ENCODE measurements at regions not wholly inside any gene's neighbourhood (a gene's known extent, or its start where the extent isn't known, plus 50 kb on each side); places are given as distances from the start of the nearest gene placed in this dataset.

DNA sequence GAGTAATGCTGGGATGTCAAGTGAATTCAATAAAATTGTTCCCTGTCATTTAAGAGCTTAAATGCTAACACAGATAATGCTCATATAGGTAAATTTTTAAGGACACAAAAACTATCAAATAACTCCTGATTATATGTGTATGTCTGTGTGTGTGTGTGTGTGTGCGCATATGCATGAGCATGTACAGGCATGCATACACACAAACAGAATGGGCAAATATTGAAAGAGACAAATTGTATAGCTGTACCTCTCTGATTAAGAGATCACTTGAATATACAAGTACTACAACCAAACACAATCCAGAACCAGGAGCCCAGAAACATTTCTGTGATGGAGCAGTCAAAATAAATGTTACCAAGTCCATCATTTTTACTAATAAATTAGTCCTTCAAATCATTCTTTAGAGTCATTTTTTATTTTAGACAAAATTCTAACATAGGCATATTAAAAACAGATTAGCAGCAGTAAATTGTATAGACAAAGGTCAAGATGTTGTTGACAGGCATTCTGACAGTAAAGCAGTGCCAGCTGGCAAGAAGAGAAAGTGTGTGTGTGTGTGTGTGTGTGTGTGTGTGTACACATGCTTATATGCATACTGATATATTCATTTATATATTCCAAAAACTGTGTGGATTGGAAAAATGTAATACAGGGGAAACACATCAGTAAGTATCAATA, 145.3 kb downstream of the CD47 start:
- TF ChIP-seq SIN3A (IDR thresholded peaks at IDR 0.05; ENCODE audit: borderline replicate concordance, insufficient read depth, low read depth, low read length), result no peak
- TF ChIP-seq, protein P1, sequence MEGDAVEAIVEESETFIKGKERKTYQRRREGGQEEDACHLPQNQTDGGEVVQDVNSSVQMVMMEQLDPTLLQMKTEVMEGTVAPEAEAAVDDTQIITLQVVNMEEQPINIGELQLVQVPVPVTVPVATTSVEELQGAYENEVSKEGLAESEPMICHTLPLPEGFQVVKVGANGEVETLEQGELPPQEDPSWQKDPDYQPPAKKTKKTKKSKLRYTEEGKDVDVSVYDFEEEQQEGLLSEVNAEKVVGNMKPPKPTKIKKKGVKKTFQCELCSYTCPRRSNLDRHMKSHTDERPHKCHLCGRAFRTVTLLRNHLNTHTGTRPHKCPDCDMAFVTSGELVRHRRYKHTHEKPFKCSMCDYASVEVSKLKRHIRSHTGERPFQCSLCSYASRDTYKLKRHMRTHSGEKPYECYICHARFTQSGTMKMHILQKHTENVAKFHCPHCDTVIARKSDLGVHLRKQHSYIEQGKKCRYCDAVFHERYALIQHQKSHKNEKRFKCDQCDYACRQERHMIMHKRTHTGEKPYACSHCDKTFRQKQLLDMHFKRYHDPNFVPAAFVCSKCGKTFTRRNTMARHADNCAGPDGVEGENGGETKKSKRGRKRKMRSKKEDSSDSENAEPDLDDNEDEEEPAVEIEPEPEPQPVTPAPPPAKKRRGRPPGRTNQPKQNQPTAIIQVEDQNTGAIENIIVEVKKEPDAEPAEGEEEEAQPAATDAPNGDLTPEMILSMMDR (IDR thresholded peaks at IDR 0.05), result no peak
- no peak for TF ChIP-seq TCF7L2 (IDR thresholded peaks at IDR 0.05; ENCODE audit: low read depth, low read length)
- TF ChIP-seq, protein P2, sequence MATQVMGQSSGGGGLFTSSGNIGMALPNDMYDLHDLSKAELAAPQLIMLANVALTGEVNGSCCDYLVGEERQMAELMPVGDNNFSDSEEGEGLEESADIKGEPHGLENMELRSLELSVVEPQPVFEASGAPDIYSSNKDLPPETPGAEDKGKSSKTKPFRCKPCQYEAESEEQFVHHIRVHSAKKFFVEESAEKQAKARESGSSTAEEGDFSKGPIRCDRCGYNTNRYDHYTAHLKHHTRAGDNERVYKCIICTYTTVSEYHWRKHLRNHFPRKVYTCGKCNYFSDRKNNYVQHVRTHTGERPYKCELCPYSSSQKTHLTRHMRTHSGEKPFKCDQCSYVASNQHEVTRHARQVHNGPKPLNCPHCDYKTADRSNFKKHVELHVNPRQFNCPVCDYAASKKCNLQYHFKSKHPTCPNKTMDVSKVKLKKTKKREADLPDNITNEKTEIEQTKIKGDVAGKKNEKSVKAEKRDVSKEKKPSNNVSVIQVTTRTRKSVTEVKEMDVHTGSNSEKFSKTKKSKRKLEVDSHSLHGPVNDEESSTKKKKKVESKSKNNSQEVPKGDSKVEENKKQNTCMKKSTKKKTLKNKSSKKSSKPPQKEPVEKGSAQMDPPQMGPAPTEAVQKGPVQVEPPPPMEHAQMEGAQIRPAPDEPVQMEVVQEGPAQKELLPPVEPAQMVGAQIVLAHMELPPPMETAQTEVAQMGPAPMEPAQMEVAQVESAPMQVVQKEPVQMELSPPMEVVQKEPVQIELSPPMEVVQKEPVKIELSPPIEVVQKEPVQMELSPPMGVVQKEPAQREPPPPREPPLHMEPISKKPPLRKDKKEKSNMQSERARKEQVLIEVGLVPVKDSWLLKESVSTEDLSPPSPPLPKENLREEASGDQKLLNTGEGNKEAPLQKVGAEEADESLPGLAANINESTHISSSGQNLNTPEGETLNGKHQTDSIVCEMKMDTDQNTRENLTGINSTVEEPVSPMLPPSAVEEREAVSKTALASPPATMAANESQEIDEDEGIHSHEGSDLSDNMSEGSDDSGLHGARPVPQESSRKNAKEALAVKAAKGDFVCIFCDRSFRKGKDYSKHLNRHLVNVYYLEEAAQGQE (IDR thresholded peaks at IDR 0.05; ENCODE audit: insufficient read depth in 1 of 2, low read depth in 2 of 2, low read length in 1 of 2), result no peak
- no peak for TF ChIP-seq POLR2AphosphoS5 (IDR thresholded peaks at IDR 0.05; ENCODE audit: low read depth, low read length)
- H3K36me3 ChIP-seq (ENCODE audit: control insufficient read depth, insufficient read depth, low read length), result no peaks in the 10 kb centered on the region
- in situ Hi-C loops (cut with HindIII; ENCODE audit: low pct_unique_long_range_greater_than_20kb, low sequenced_read_pairs) (no loop called here), intact Hi-C loops (cut with micrococcal nuclease; ENCODE audit: unreplicated experiment) (no loop called here)
- H3K27me3 ChIP-seq (ENCODE audit: control insufficient read depth, insufficient read depth, low read length), result no peaks in the 10 kb centered on the region
- no peak for ATAC-seq
- no peaks in the 10 kb centered on the region for H3K4me1 ChIP-seq (ENCODE audit: control insufficient read depth, insufficient read depth, low read length)
- no peak for DNase-seq (ENCODE audit: low read depth, low spot score)
- CTCF ChIA-PET, result no interaction called here
- H3K4me3 ChIP-seq (ENCODE audit: low read depth in 2 of 2, low read length in 2 of 2), result no peak overlapping the region
- no peaks in the 10 kb centered on the region for H3K9me3 ChIP-seq (ENCODE audit: control insufficient read depth, insufficient read depth, low read depth, low read length)
- no TSS peak for BruUV-seq (replicated peaks)
- POLR2A ChIA-PET, result no interaction called here
- no peak overlapping the region for H3K27ac ChIP-seq (ENCODE audit: low read length)

DNA sequence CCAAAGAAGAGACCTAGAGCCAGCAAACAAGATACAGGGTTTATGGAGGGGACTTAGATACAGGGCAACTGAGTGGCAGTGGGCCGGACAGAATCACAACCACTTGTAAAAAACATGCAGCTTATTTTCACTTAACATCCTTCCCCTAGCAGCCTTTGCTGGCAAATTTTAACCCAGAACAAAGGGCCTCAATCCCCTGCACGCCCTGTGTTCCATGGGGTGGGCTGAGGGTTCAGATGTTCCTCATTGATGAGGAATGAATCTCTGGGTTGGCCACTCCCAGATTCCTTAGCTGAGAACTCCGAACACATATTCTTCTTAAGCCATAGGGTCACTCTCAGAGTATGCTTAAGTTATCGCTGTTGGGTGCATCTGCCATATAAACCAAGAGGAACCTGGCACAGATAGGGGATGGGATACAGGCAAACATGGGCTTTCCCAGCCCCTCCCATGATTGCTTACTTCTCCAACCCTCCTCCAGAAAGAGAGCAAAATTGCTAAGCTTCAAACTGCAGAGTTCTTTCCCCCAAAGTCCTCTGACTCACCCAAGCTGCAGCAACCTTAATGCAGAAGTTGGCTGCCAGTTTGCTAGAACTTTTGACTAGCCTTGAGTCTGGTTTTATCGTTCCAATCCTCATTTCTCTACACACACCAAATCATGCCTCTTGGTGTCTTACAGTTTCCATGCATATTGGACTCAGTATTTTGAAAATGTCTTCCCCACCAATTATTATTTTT, 146.9 kb downstream of the CD47 start:
- ChIA-PET CTCF (no interaction called here), POLR2A (no interaction called here)
- DNase-seq (ENCODE audit: low read depth, low spot score) (no peak), ATAC-seq (no peak)
- no peak overlapping the region for H3K4me3 ChIP-seq (ENCODE audit: low read depth in 2 of 2, low read length in 2 of 2)
- H3K4me1 ChIP-seq (ENCODE audit: control insufficient read depth, insufficient read depth, low read length), result no peaks in the 10 kb centered on the region
- no peaks in the 10 kb centered on the region for H3K36me3 ChIP-seq (ENCODE audit: control insufficient read depth, insufficient read depth, low read length)
- intact Hi-C loops (cut with micrococcal nuclease; ENCODE audit: unreplicated experiment) (no loop called here), in situ Hi-C loops (cut with HindIII; ENCODE audit: low pct_unique_long_range_greater_than_20kb, low sequenced_read_pairs) (no loop called here)
- no peak overlapping the region for H3K27ac ChIP-seq (ENCODE audit: low read length)
- TF ChIP-seq SIN3A (IDR thresholded peaks at IDR 0.05; ENCODE audit: borderline replicate concordance, insufficient read depth, low read depth, low read length), result no peak
- TF ChIP-seq, protein P1 (IDR thresholded peaks at IDR 0.05), result no peak
- no peak for TF ChIP-seq TCF7L2 (IDR thresholded peaks at IDR 0.05; ENCODE audit: low read depth, low read length)
- no peaks in the 10 kb centered on the region for H3K9me3 ChIP-seq (ENCODE audit: control insufficient read depth, insufficient read depth, low read depth, low read length)
- BruUV-seq (replicated peaks), result no TSS peak
- H3K27me3 ChIP-seq (ENCODE audit: control insufficient read depth, insufficient read depth, low read length), result no peaks in the 10 kb centered on the region

All from Panc1 (cell line).